H9 (cell line): ENCODE measurements at regions not wholly inside any gene's neighbourhood (a gene's known extent, or its start where the extent isn't known, plus 50 kb on each side); places are given as distances from the start of the nearest gene placed in this dataset.

ENCODE experiments used
- DNase-seq: peaks from one replicate; pipeline ENCODE4 v3.0.0-alpha.2; 2017
- H2AFZ ChIP-seq: one replicate; pipeline ENCODE4 v1.6.1; 2013; ENCODE audit warnings: mild to moderate bottlenecking, low read length, control low read depth, moderate library complexity
- H2AK5ac ChIP-seq: 2 replicates; pipeline ENCODE4 v1.6.1; 2013; ENCODE audit warnings: low read length, control low read depth, mixed read lengths; ENCODE audit not compliant: insufficient read length
- H2BK120ac ChIP-seq: one replicate; pipeline ENCODE4 v1.6.1; 2013; ENCODE audit warnings: low read depth, mild to moderate bottlenecking, low read length, control low read depth, inconsistent platforms; ENCODE audit not compliant: poor library complexity, severe bottlenecking
- H2BK12ac ChIP-seq: 2 replicates; pipeline ENCODE4 v1.6.1; 2013; ENCODE audit warnings: low read length, control low read depth, mixed read lengths, low read depth; ENCODE audit not compliant: insufficient read length
- H2BK15ac ChIP-seq: 2 replicates; pipeline ENCODE4 v1.6.1; 2013; ENCODE audit warnings: low read depth, low read length, control low read depth
- H2BK20ac ChIP-seq: one replicate; pipeline ENCODE4 v1.6.1; 2013; ENCODE audit warnings: low read depth, mild to moderate bottlenecking, low read length, control low read depth, inconsistent platforms; ENCODE audit not compliant: poor library complexity, severe bottlenecking
- H2BK5ac ChIP-seq: 2 replicates; pipeline ENCODE4 v1.6.1; 2013; ENCODE audit warnings: low read length, control low read depth, mixed read lengths; ENCODE audit not compliant: insufficient read length
- H3K14ac ChIP-seq: 2 replicates; pipeline ENCODE4 v1.6.1; 2013; ENCODE audit warnings: low read length, control low read depth; ENCODE audit not compliant: insufficient read depth
- H3K18ac ChIP-seq: 2 replicates; pipeline ENCODE4 v1.6.1; 2013; ENCODE audit warnings: low read depth, mild to moderate bottlenecking, mixed read lengths, low read length, control low read depth; ENCODE audit not compliant: insufficient read length
- H3K23ac ChIP-seq: 2 replicates; pipeline ENCODE4 v1.6.1; 2013; ENCODE audit warnings: low read length, control low read depth, mixed read lengths, low read depth; ENCODE audit not compliant: insufficient read length
- H3K23me2 ChIP-seq: 2 replicates; pipeline ENCODE4 v1.6.1; 2013; ENCODE audit warnings: low read depth, mild to moderate bottlenecking, mixed read lengths, low read length, control low read depth; ENCODE audit not compliant: insufficient read length, poor library complexity, severe bottlenecking
- H3K27ac ChIP-seq: 2 replicates; pipeline ENCODE4 v1.5.1; 2013; ENCODE audit warnings: low read length, control low read depth, mixed read lengths, low read depth; ENCODE audit not compliant: insufficient read length
- H3K27me3 ChIP-seq: 2 replicates; pipeline ENCODE4 v1.6.1; 2013; ENCODE audit warnings: low read length, control low read depth, inconsistent platforms; ENCODE audit not compliant: insufficient read depth
- H3K4ac ChIP-seq: 2 replicates; pipeline ENCODE4 v1.6.1; 2013; ENCODE audit warnings: low read depth, mild to moderate bottlenecking, control low read depth, inconsistent platforms, low read length, moderate library complexity
- H3K4me1 ChIP-seq: 2 replicates; pipeline ENCODE4 v1.6.1; 2013; ENCODE audit warnings: low read length, control low read depth, inconsistent platforms; ENCODE audit not compliant: insufficient read depth
- H3K4me2 ChIP-seq: 2 replicates; pipeline ENCODE4 v1.6.1; 2013; ENCODE audit warnings: low read length, control low read depth, mixed read lengths; ENCODE audit not compliant: insufficient read length, insufficient read depth
- H3K56ac ChIP-seq: 2 replicates; pipeline ENCODE4 v1.6.1; 2013; ENCODE audit warnings: low read depth, mild to moderate bottlenecking, mixed read lengths, low read length, control low read depth; ENCODE audit not compliant: insufficient read length
- H3K79me1 ChIP-seq: 2 replicates; pipeline ENCODE4 v1.6.1; 2013; ENCODE audit warnings: low read depth, mild to moderate bottlenecking, moderate library complexity, low read length, control low read depth, inconsistent platforms; ENCODE audit not compliant: insufficient read depth, poor library complexity, severe bottlenecking
- H3K79me2 ChIP-seq: 2 replicates; pipeline ENCODE4 v1.6.1; 2013; ENCODE audit warnings: low read length, control low read depth, inconsistent platforms; ENCODE audit not compliant: insufficient read depth
- H3K9ac ChIP-seq: 2 replicates; pipeline ENCODE4 v1.6.1; 2013; ENCODE audit warnings: low read length, control low read depth, mixed read lengths; ENCODE audit not compliant: insufficient read length; ENCODE audit errors: extremely low read depth
- H3K9me3 ChIP-seq: one replicate; pipeline ENCODE4 v1.6.1; 2013; ENCODE audit warnings: low read depth, low read length, inconsistent platforms; ENCODE audit not compliant: control insufficient read depth
- H3T11ph ChIP-seq: one replicate; pipeline ENCODE4 v1.6.1; 2013; ENCODE audit warnings: mild to moderate bottlenecking, low read length, control low read depth, inconsistent platforms
- H4K20me1 ChIP-seq: one replicate; pipeline ENCODE4 v1.6.1; 2013; ENCODE audit not compliant: control insufficient read depth, insufficient read length, insufficient read depth
- H4K5ac ChIP-seq: 2 replicates; pipeline ENCODE4 v1.6.1; 2013; ENCODE audit warnings: low read depth, mild to moderate bottlenecking, mixed read lengths, low read length, control low read depth; ENCODE audit not compliant: insufficient read length
- H4K8ac ChIP-seq: replicated peaks from 2 replicates; pipeline ENCODE4 v1.6.1; 2013; ENCODE audit warnings: low read length, control low read depth, mixed read lengths, low read depth; ENCODE audit not compliant: insufficient read length
- H4K91ac ChIP-seq: 2 replicates; pipeline ENCODE4 v1.6.1; 2013; ENCODE audit warnings: low read depth, mild to moderate bottlenecking, moderate library complexity, mixed read lengths, low read length, control low read depth; ENCODE audit not compliant: insufficient read length
- H3K27ac Mint-ChIP-seq, 3 experiments: 2 replicates in 2 of 3; 3 replicates in 1 of 3; pipeline ENCODE4 v1.8.0; 2020 to 2021; ENCODE audit warnings: mixed read lengths in 3 of 3, mild to moderate bottlenecking in 1 of 3, moderate library complexity in 1 of 3
- H3K27me3 Mint-ChIP-seq: 2 replicates; pipeline ENCODE4 v1.8.0; 2021; ENCODE audit warnings: low read depth, mild to moderate bottlenecking, moderate library complexity, mixed read lengths
- H3K36me3 Mint-ChIP-seq, 3 experiments: 2 replicates in 2 of 3; 3 replicates in 1 of 3; pipeline ENCODE4 v1.8.0; 2020 to 2021; ENCODE audit warnings: low read depth in 3 of 3, mixed read lengths in 3 of 3; ENCODE audit not compliant: insufficient read depth in 1 of 3
- H3K4me1 Mint-ChIP-seq, 2 experiments: 2 replicates each; pipeline ENCODE4 v1.8.0; 2020; ENCODE audit warnings: mixed read lengths in 2 of 2
- H3K4me3 Mint-ChIP-seq, 2 experiments: 2 replicates in 1 of 2; 3 replicates in 1 of 2; pipeline ENCODE4 v1.8.0; 2020 to 2021; ENCODE audit warnings: mild to moderate bottlenecking in 2 of 2, mixed read lengths in 2 of 2, moderate library complexity in 1 of 2
- H3K9me3 Mint-ChIP-seq, 2 experiments: 2 replicates in 1 of 2; 3 replicates in 1 of 2; pipeline ENCODE4 v1.8.0; 2020; ENCODE audit warnings: mild to moderate bottlenecking in 2 of 2, mixed read lengths in 2 of 2, moderate library complexity in 1 of 2
- WGBS: extraction: QIAGEN DNeasy Blood & Tissue Kit; methylation state at CpG from one replicate; pipeline ENCODE4 v1.1.7; 2013; ENCODE audit warnings: missing lambda C conversion rate, low lambda C conversion rate, mixed read lengths; ENCODE audit not compliant: insufficient read length; ENCODE audit errors: extremely low coverage; 5-methylcytosine and 5-hydroxymethylcytosine counted together
- TF ChIP-seq, protein P1 (sequence below): fragments of 200-600 bp; sonication (generic); conservative IDR thresholded peaks from 3 replicates; pipeline ENCODE4 v1.8.0; 2021; ENCODE audit warnings: antibody characterized with exemption, mild to moderate bottlenecking

DNA sequence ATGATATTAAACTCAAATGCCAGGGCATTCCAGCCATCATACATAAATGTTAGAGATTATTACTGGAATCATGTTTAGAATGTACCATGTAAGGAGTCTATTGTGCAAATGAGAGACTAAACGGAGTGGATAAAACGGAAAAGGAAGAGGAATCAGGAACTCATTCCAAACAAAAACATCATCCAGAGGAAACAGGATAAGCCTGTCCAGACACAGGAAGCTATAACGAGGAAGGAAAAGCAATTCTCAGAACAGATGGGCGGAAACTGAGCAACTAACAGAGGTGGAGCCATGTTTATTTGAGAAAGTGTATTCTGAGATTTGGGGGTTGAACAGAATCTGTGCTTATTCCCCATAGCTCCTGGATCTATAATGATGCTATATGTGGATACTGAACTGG is 52.3 kb upstream of the TRIM24 start:
- Mint-ChIP-seq H3K4me3 (no peak overlapping the region), H3K36me3 (no peaks in the 10 kb centered on the region; a peak in 2 of 7 replicates), H3K27ac (no peak overlapping the region), H3K27me3 (no peaks in the 10 kb centered on the region), H3K4me1 (peaks cover 0 to 4% of the 10 kb centered on the region in 2 experiments; a peak in 3 of 4 replicates), H3K9me3 (no peaks in the 10 kb centered on the region; a peak in 1 of 5 replicates)
- Histone ChIP-seq H4K20me1 (no peaks in the 10 kb centered on the region), H2BK12ac (no peak overlapping the region), H3K79me1 (no peaks in the 10 kb centered on the region), H2BK15ac (no peak overlapping the region), H2AK5ac (no peak overlapping the region), H3T11ph (no peak overlapping the region), H3K27ac (no peak overlapping the region), H2AFZ (no peak overlapping the region), H3K79me2 (no peaks in the 10 kb centered on the region), H3K4me1 (no peaks in the 10 kb centered on the region), H4K8ac (no peak overlapping the region), H3K23ac (no peak overlapping the region), H2BK120ac (no peak overlapping the region), H3K14ac (no peak overlapping the region), H3K27me3 (no peaks in the 10 kb centered on the region), H3K23me2 (no peaks in the 10 kb centered on the region), H2BK20ac (no peak overlapping the region), H4K5ac (no peak overlapping the region), H4K91ac (no peak overlapping the region), H3K9me3 (no peaks in the 10 kb centered on the region), H3K9ac (no peak overlapping the region), H3K56ac (no peak overlapping the region), H3K18ac (no peak overlapping the region), H3K4me2 (no peak overlapping the region), H2BK5ac (no peak overlapping the region), H3K4ac (no peak overlapping the region)
- TF ChIP-seq, protein P1, sequence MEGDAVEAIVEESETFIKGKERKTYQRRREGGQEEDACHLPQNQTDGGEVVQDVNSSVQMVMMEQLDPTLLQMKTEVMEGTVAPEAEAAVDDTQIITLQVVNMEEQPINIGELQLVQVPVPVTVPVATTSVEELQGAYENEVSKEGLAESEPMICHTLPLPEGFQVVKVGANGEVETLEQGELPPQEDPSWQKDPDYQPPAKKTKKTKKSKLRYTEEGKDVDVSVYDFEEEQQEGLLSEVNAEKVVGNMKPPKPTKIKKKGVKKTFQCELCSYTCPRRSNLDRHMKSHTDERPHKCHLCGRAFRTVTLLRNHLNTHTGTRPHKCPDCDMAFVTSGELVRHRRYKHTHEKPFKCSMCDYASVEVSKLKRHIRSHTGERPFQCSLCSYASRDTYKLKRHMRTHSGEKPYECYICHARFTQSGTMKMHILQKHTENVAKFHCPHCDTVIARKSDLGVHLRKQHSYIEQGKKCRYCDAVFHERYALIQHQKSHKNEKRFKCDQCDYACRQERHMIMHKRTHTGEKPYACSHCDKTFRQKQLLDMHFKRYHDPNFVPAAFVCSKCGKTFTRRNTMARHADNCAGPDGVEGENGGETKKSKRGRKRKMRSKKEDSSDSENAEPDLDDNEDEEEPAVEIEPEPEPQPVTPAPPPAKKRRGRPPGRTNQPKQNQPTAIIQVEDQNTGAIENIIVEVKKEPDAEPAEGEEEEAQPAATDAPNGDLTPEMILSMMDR = no peak
- WGBS = no CpG with 5 or more reads among the region's 4 CpGs
- no peak for DNase-seq
